Astrocyte (in vitro differentiated cells and primary cell): ENCODE measurements at regions not wholly inside any gene's neighbourhood (a gene's known extent, or its start where the extent isn't known, plus 50 kb on each side); places are given as distances from the start of the nearest gene placed in this dataset.

Source experiments
- DNase-seq: peaks from one replicate; pipeline ENCODE4 v3.0.0-alpha.2; 2010; ENCODE audit warnings: low read depth
- FAIRE-seq: peaks from 2 replicates; lab custom pipeline; 2011; peaks lifted over from hg19 to GRCh38; lab: Jason Lieb, UNC
- H2AFZ ChIP-seq: 2 replicates; pipeline ENCODE4 v1.6.0; 2012; ENCODE audit warnings: low read depth, low read length, inconsistent platforms
- H3K27ac ChIP-seq: 2 replicates; pipeline ENCODE4 v1.5.1; 2011; ENCODE audit warnings: low read depth, low read length, inconsistent platforms
- H3K27me3 ChIP-seq: 2 replicates; pipeline ENCODE4 v1.6.0; 2011; ENCODE audit warnings: low read length, inconsistent platforms; ENCODE audit not compliant: insufficient read depth
- H3K36me3 ChIP-seq: 2 replicates; pipeline ENCODE4 v1.5.1; 2011; ENCODE audit warnings: low read length, inconsistent platforms; ENCODE audit not compliant: insufficient read depth
- H3K4me1 ChIP-seq: 2 replicates; pipeline ENCODE4 v1.5.1; 2011; ENCODE audit warnings: low read length, inconsistent platforms; ENCODE audit not compliant: insufficient read depth
- H3K4me2 ChIP-seq: 2 replicates; pipeline ENCODE4 v1.6.0; 2012; ENCODE audit warnings: low read length, inconsistent platforms
- H3K4me3 ChIP-seq: 2 replicates; pipeline ENCODE4 v1.5.1; 2011; ENCODE audit warnings: low read depth, mild to moderate bottlenecking, low read length, inconsistent platforms; ENCODE audit not compliant: insufficient read depth
- H3K79me2 ChIP-seq: 2 replicates; pipeline ENCODE4 v1.6.0; 2012; ENCODE audit warnings: mild to moderate bottlenecking, low read length, inconsistent platforms; ENCODE audit not compliant: insufficient read depth
- H3K9ac ChIP-seq: 2 replicates; pipeline ENCODE4 v1.6.0; 2012; ENCODE audit warnings: mild to moderate bottlenecking, low read length, inconsistent platforms
- H3K9me3 ChIP-seq: 2 replicates; pipeline ENCODE4 v1.5.1; 2012; ENCODE audit warnings: low read depth, mild to moderate bottlenecking, low read length, inconsistent platforms; ENCODE audit not compliant: insufficient read depth
- H4K20me1 ChIP-seq: 2 replicates; pipeline ENCODE4 v1.6.0; 2012; ENCODE audit warnings: low read length, inconsistent platforms; ENCODE audit not compliant: insufficient read depth
- H3K27ac Mint-ChIP-seq: one replicate; pipeline ENCODE4 v1.8.0; 2021; ENCODE audit warnings: mild to moderate bottlenecking, mixed read lengths; ENCODE audit not compliant: unreplicated experiment
- H3K27me3 Mint-ChIP-seq: one replicate; pipeline ENCODE4 v1.8.0; 2021; ENCODE audit warnings: low read depth, mixed read lengths; ENCODE audit not compliant: unreplicated experiment
- H3K36me3 Mint-ChIP-seq: one replicate; pipeline ENCODE4 v1.8.0; 2021; ENCODE audit warnings: low read depth, mixed read lengths; ENCODE audit not compliant: unreplicated experiment
- H3K4me1 Mint-ChIP-seq: one replicate; pipeline ENCODE4 v1.8.0; 2021; ENCODE audit warnings: low read depth, mixed read lengths; ENCODE audit not compliant: unreplicated experiment
- H3K4me3 Mint-ChIP-seq: one replicate; pipeline ENCODE4 v1.8.0; 2021; ENCODE audit warnings: mild to moderate bottlenecking, moderate library complexity, mixed read lengths; ENCODE audit not compliant: unreplicated experiment
- H3K9me3 Mint-ChIP-seq: one replicate; pipeline ENCODE4 v1.8.0; 2021; ENCODE audit warnings: mild to moderate bottlenecking, mixed read lengths; ENCODE audit not compliant: unreplicated experiment
- CTCF ChIP-seq: IDR thresholded peaks from 2 replicates; pipeline ENCODE4 v1.5.1; 2011; ENCODE audit warnings: low read depth, mild to moderate bottlenecking, inconsistent platforms, low read length, moderate library complexity; ENCODE audit not compliant: insufficient read depth
- EZH2 ChIP-seq: IDR thresholded peaks from 2 replicates; pipeline ENCODE4 v1.6.1; 2012; ENCODE audit warnings: mild to moderate bottlenecking, low read length, inconsistent platforms; ENCODE audit not compliant: insufficient read depth

DNA sequence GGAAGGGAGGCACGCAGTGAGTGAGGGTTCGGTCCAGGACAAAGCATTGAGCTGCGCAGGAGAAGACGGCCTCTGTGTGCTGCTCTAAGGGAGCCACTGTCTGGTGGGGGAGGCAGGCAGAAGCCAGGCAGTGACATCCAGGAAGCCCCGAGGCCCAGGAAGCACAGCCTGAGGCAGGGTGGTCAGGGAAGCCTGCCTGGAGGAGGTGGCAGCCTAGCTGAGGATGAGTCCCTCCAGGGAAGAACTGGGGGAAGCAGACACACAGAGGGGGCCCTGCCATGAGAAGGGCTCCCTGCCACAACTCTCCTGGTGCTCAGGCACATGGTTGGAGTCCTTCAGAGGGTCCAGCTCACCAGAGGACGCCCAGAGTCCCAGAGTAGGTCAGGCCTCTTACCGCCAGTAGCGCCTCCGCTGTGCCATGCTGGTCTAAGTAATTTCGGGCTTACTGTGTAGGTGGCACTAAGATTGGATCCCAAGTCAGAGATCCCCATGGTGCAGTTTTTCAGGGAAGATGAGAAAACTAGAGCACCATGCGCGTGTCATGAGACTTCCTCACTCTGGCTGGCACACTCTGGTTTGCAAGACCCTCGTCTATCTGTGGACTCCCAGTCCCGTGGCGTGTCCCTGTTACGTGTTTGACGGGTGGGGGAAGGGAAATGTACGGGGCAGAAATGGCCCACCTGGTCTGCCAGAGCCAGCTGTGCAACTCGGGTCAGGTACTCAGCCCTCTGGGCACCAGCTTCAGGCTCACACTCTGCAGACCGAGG lies 887.2 kb downstream of the BRD1 start:
- Histone ChIP-seq H3K4me1 (no peaks in the 10 kb centered on the region), H3K27me3 (no peaks in the 10 kb centered on the region), H2AFZ (no peak overlapping the region), H3K27ac (no peak overlapping the region), H4K20me1 (no peaks in the 10 kb centered on the region), H3K9me3 (peaks cover 2% of the 10 kb centered on the region), H3K4me3 (no peak overlapping the region), H3K4me2 (no peak overlapping the region), H3K36me3 (no peaks in the 10 kb centered on the region), H3K79me2 (no peaks in the 10 kb centered on the region), H3K9ac (no peak overlapping the region)
- Mint-ChIP-seq H3K27me3 (peaks cover 14% of the 10 kb centered on the region), H3K36me3 (no peaks in the 10 kb centered on the region), H3K27ac (no peak overlapping the region), H3K4me1 (peaks cover 1% of the 10 kb centered on the region), H3K9me3 (peaks cover 11% of the 10 kb centered on the region), H3K4me3 (no peak overlapping the region)
- DNase-seq (no peak), FAIRE-seq (no peak)
- no peak for TF ChIP-seq EZH2
- no peak for TF ChIP-seq CTCF

- no peak overlapping the region for H3K4me2 ChIP-seq
- H3K4me3 ChIP-seq: no peak overlapping the region
- H3K27ac ChIP-seq: no peak overlapping the region
- H3K9me3 Mint-ChIP-seq: peaks cover 11% of the 10 kb centered on the region
- no peaks in the 10 kb centered on the region for H3K4me1 ChIP-seq
- TF ChIP-seq CTCF (no peak), EZH2 (no peak)
- H3K4me1 Mint-ChIP-seq: peaks cover 1% of the 10 kb centered on the region
- H3K79me2 ChIP-seq: no peaks in the 10 kb centered on the region
- peaks cover 14% of the 10 kb centered on the region for H3K27me3 Mint-ChIP-seq
- H3K36me3 Mint-ChIP-seq: no peaks in the 10 kb centered on the region
- FAIRE-seq (no peak), DNase-seq (no peak)
- no peak overlapping the region for H3K4me3 Mint-ChIP-seq
- no peak overlapping the region for H2AFZ ChIP-seq
- H3K27me3 ChIP-seq: no peaks in the 10 kb centered on the region
- H3K27ac Mint-ChIP-seq: no peak overlapping the region
- no peaks in the 10 kb centered on the region for H3K36me3 ChIP-seq
- H4K20me1 ChIP-seq: no peaks in the 10 kb centered on the region
- peaks cover 2% of the 10 kb centered on the region for H3K9me3 ChIP-seq
- no peak overlapping the region for H3K9ac ChIP-seq
These were observed 888.0 kb downstream of the BRD1 start for GRCh38 chr22:48939441-48940265.
